ENCODE measurements at regions not wholly inside any gene's neighbourhood (a gene's known extent, or its start where the extent isn't known, plus 50 kb on each side); places are given as distances from the start of the nearest gene placed in this dataset.

DNA sequence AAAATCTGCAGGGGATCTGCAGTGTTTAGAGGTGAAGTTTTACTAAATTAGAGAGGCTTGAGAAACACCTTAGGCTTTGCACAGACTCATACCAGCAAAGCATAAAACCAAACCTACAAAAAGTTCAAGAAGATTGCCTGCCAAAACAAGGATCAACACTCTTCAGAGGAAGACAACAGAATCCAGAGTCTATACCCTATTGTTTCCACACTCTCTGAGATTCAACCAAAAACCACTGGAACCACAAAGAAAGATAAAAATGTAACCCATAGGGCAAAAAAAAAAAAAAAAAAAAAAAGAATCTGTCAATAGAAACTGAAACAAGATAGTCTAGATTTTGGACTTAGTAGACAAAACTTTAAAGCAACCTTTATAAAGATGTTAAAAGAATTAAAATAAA, 102.7 kb downstream of the ANKRD60 start:
- DNase-seq (ENCODE audit: low read depth, low spot score): no peak
- in situ Hi-C loops (cut with HindIII; ENCODE audit: low pct_unique_long_range_greater_than_20kb, low sequenced_read_pairs): no loop called here

DNA sequence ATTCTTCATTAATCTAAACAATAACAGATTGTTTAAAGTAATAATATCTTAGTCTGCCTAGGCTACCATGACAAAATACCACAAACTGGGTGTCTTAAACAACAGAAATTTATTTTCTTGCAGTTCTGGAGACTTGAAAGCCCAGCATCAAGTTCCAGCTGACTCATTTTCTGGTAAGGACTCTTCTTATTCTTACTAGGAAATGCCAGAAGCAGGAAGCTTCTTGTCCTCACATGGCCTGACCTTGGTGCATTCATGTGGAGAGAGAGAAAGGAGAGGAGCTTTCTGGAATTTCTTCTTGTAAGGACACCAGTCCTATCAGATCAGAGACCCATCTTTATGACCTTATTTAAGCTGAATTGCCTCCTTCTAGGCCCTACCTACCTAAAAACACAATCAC, 110.5 kb downstream of the ANKRD60 start:
- DNase-seq (ENCODE audit: low read depth, low spot score): no peak
- in situ Hi-C loops (cut with HindIII; ENCODE audit: low pct_unique_long_range_greater_than_20kb, low sequenced_read_pairs): no loop called here

GRCh38 chr20:58116505-58116904, 111.9 kb downstream of the ANKRD60 start:
- in situ Hi-C loops (cut with HindIII; ENCODE audit: low pct_unique_long_range_greater_than_20kb, low sequenced_read_pairs): no loop called here
- DNase-seq (ENCODE audit: low read depth, low spot score): no peak

DNA sequence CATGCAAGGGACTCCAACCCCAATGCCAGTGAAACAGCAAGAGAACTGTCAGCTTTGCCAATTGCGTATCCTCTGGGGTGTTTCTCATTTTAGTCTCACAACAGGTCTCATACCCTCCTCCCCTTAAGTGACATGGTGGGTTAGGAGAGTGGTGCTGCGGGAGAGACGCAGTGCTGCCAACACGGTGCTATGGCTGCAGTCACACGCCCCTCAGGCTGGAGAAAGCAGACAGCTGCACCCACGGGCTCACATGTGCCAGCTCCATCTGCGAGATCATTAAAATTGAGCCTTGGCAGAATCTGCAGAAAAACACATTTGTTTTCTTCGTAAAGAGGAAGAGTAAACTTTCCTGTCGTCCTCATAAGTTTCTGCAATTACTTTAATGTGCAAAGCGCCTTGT, 114.7 kb downstream of the ANKRD60 start:
- DNase-seq (ENCODE audit: low read depth, low spot score): no peak

DNA sequence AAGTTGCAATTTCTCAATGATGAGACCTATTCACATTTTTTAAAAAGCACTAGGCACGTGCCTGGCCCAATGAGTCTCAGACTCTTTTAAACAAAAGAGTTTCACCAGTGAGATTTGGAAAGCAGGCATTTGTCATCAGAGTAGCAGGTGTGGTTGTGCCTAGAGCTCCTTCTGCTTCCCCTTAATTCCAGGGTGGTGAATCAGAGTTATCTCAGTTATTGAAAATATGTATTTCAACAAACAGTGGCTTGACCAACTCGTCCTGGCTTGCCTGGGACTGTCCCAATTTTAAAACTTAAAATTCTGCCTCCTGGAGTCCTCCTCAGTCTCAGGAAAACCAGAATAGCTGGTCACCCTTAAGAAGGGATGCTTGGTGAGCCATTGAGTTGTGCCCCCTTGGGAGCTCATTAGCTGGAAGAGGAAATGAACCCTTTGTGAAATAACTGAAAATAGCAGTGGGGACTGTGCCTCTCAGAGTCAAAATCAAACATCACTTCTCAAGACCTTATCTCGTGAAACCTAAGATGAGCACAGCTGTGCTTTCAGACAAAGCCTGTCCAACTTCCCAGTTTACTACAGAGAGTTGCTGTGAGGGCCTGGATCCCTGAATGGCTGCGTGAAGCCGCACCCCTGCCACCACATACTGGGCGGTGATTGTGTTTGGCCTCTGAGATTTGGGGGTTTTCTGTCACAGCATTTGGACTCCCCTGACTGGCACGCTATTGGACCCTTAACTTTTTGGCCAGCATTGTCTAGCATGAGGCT, 116.3 kb downstream of the ANKRD60 start:
- DNase-seq (ENCODE audit: low read depth, low spot score): no peak
- in situ Hi-C loops (cut with HindIII; ENCODE audit: low pct_unique_long_range_greater_than_20kb, low sequenced_read_pairs): no loop called here

More for the DNA sequence above, 114.7 kb downstream of the ANKRD60 start:
- in situ Hi-C loops (cut with HindIII; ENCODE audit: low pct_unique_long_range_greater_than_20kb, low sequenced_read_pairs): no loop called here

- in situ Hi-C loops (cut with HindIII; ENCODE audit: low pct_unique_long_range_greater_than_20kb, low sequenced_read_pairs): no loop called here
- no peak for DNase-seq (ENCODE audit: low read depth, low spot score)
Observed at GRCh38 chr20:58111310-58112016, 117.0 kb downstream of the ANKRD60 start.

- no peak for DNase-seq (ENCODE audit: low read depth, low spot score)
- in situ Hi-C loops (cut with HindIII; ENCODE audit: low pct_unique_long_range_greater_than_20kb, low sequenced_read_pairs): no loop called here
Observed at GRCh38 chr20:58109918-58110635, 118.4 kb downstream of the ANKRD60 start.

DNA sequence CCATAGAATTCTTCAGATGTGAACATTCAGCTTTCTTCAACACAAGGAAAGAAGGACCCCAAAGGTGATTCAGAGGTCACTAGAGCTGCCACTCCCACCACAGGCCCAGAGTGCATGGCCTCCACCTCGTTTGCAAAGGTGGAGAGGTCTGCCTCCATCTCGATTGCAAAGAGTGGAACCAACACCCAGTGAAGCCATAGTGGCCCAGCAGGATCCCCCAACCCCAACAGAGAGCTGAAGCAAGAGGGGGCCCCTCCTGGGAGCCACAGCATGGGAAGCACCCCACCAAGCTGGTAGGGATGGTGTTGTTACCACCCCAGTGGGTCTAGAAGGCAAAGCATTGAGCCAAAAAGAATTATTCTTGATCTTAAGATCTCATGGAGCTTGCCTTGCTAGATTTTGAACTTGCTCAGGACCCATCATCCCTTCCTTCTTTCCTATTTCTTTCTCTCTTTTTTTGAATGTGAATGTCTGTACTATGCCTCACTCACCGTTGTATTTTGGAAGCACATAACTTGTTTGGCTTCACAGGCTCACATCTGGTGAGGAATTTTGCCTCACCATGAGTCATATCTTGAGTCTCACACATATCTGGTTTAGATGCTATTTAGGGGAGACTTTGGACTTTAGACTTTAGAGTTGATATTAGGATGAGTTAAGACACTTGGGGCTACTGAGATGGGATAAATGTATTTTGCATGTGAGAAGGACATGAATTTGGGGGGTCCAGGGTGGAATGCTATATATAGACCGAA, 119.2 kb downstream of the ANKRD60 start:
- no peak for DNase-seq (ENCODE audit: low read depth, low spot score)

DNA sequence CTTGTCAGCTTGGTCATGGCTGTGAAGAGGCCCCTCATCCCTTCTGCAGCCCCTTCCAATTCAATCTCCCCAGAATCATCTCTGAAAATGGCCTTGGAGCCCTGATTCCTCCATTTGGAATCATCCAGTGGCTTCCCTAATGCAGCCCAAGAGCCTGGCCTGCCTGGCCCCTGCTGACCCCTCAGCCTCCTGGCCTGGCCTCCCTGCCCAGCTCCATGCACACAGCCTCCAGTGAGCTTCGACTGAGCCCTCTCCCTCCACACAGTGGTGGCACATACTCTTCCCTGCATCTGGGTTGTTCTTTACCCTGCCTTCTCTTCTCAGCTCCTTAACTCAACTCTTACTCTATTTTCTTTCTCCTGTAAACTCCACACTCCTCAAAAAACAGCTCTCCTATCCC, 120.9 kb downstream of the ANKRD60 start:
- DNase-seq (ENCODE audit: low read depth, low spot score): no peak
- in situ Hi-C loops (cut with HindIII; ENCODE audit: low pct_unique_long_range_greater_than_20kb, low sequenced_read_pairs): no loop called here

More for the DNA sequence above, 119.2 kb downstream of the ANKRD60 start:
- in situ Hi-C loops (cut with HindIII; ENCODE audit: low pct_unique_long_range_greater_than_20kb, low sequenced_read_pairs): no loop called here

DNA sequence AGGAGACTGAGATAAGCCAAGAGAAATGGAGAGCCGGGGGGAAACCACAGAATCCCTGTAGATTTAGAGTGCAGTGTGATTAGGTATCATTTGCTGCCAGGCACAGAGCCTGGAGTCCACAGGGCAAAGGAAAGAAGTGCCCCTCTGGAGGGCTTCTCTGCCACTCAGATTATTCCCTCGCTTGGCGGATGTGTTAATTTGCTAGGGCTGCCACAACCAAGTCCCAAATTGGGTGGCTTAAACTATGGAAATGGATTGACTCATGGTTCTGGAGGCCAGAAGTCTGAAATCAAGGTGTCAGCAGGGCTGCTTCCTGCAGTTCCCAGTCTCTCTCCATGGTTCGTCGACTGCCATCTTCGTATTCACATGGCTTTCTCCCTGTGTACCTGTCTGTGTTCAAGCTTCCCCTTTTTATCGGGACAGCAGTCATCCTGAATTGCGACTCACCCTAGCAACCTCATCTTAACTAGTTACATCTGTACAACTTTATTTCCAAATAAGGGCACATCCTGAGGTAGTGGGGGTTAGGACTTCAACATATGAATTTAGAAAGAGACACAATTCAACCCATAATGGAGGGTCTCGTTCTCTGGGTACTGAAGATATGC, 122.2 kb downstream of the ANKRD60 start:
- in situ Hi-C loops (cut with HindIII; ENCODE audit: low pct_unique_long_range_greater_than_20kb, low sequenced_read_pairs): no loop called here
- no peak for DNase-seq (ENCODE audit: low read depth, low spot score)

DNA sequence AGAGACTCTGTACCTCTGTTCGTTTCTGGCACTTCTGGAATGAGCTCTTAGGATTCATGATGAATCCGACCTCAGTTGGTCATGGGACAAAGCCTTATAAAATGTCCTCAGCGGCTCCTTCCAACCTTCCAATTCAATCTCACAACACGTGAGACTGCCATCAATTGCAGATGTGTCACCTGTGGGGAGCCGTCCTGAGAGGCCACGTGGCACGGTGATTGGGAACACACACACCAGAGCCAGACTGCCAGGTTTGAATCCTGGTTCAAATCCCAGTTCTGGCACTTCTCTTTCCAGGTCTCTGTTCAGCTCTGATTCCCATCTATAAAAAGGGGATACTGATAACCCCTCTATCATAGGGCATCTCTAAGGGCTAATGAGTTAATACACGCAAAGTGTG, 124.5 kb downstream of the ANKRD60 start:
- in situ Hi-C loops (cut with HindIII; ENCODE audit: low pct_unique_long_range_greater_than_20kb, low sequenced_read_pairs): no loop called here

GRCh38 chr20:58103517-58103904, 124.9 kb downstream of the ANKRD60 start:
- DNase-seq (ENCODE audit: low read depth, low spot score): no peak
- in situ Hi-C loops (cut with HindIII; ENCODE audit: low pct_unique_long_range_greater_than_20kb, low sequenced_read_pairs): no loop called here

More for the DNA sequence above, 124.5 kb downstream of the ANKRD60 start:
- DNase-seq (ENCODE audit: low read depth, low spot score): no peak

DNA sequence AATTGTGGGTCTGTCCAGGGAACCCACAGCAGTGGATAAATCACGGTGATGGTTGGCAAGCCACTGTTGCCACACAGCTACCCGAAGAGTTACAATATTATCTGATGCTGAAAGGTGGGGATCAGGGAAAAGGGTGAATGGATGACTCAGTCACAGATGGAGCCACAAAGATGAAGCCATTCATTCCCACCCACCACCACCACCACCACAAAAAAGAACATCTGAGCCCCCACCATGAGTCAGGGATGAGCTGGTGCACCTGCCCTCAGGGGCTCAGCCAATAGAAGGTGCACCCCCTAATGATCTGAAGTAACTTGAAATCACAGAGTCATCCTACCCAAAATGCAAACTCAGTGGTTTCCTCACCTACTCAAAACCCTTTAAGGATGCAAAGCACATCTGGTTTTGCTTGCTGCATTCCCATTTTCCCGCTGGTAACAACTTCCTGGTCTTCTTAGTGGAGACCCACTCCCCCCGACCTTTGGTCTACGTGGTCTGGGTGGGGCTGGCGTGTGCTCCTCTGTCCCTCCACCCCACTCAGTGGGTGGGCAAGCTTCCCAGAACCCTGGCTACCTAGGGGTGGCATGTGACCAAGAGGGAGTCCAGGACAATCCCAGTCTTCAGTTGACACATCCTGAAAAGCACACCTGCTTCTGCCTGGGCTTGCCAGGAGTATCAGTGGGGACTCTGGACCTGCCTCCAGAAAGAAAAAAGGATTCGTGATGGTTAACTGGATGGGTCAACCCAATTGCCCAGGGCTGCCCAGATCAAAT, 125.5 kb downstream of the ANKRD60 start:
- DNase-seq (ENCODE audit: low read depth, low spot score): no peak
- in situ Hi-C loops (cut with HindIII; ENCODE audit: low pct_unique_long_range_greater_than_20kb, low sequenced_read_pairs): no loop called here

DNA sequence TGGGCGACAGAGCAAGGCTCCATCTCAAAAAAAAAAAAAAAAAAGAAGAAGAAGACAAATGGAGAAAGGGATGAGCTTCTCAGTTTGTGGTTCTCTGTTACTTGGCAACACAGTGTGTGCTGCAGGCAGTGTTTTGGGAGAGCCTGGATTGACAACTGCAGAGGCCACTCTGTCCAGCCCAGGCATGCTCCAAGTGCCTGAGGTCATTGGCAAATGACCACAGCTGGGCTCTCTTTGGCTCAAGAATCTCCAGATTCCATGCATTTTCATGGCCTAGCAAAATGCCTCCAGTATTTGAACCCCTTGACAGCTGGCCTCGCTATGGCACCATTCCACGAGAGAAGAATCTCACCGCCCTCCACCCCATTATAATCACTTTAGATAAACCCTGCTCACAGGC, 126.2 kb downstream of the ANKRD60 start:
- DNase-seq (ENCODE audit: low read depth, low spot score): no peak
- in situ Hi-C loops (cut with HindIII; ENCODE audit: low pct_unique_long_range_greater_than_20kb, low sequenced_read_pairs): no loop called here

GRCh38 chr20:58100731-58101356, 127.6 kb downstream of the ANKRD60 start:
- DNase-seq (ENCODE audit: low read depth, low spot score): no peak
- in situ Hi-C loops (cut with HindIII; ENCODE audit: low pct_unique_long_range_greater_than_20kb, low sequenced_read_pairs): no loop called here

- in situ Hi-C loops (cut with HindIII; ENCODE audit: low pct_unique_long_range_greater_than_20kb, low sequenced_read_pairs): no loop called here
- no peak for DNase-seq (ENCODE audit: low read depth, low spot score)
Observed at GRCh38 chr20:58099956-58100730, 128.3 kb downstream of the ANKRD60 start.
